Pancreas (tissue), 10 donors: ENCODE measurements at regions not wholly inside any gene's neighbourhood (a gene's known extent, or its start where the extent isn't known, plus 50 kb on each side); places are given as distances from the start of the nearest gene placed in this dataset.

Experiments used
- ATAC-seq, 4 donors: fragments of 200-7000 bp; cut with Tn5 transposase; one replicate each; pipeline versions ENCODE4 v1.8.0 to v1.9.1; 2020; ENCODE audit warnings: mild to moderate bottlenecking in 4 of 4, moderate library complexity in 4 of 4
- DNase-seq, 6 donors: peaks; one replicate each; pipeline ENCODE4 v3.0.0-alpha.2; 2020
- FAIRE-seq: peaks from 2 replicates; lab custom pipeline; 2012; peaks lifted over from hg19 to GRCh38; lab: Jason Lieb, UNC
- H3K27ac ChIP-seq, 4 donors: fragments of 200-600 bp; sonication (generic); 1 replicate in 3 of 4; 2 replicates in 1 of 4; pipeline versions ENCODE4 v1.5.0 to v1.8.0; 2020
- H3K27me3 ChIP-seq, 4 donors: fragments of 200-600 bp; one replicate each; pipeline ENCODE4 v1.8.0; 2021
- H3K36me3 ChIP-seq, 3 donors: fragments of 200-600 bp; sonication (generic) in 1 of 3; one replicate each; pipeline versions ENCODE4 v1.5.0 to v1.8.0; 2020 to 2021
- H3K4me1 ChIP-seq, 3 donors: fragments of 200-600 bp; one replicate each; pipeline ENCODE4 v1.8.0; 2021
- H3K4me3 ChIP-seq, 4 donors: fragments of 200-600 bp; sonication (generic) in 2 of 4; one replicate each; pipeline versions ENCODE4 v1.5.0 to v1.8.0; 2020 to 2021
- H3K9me3 ChIP-seq, 4 donors: fragments of 200-600 bp; one replicate each; pipeline ENCODE4 v1.8.0; 2021
- WGBS, 2 donors: extraction: QIAGEN DNeasy Blood & Tissue Kit; methylation state at CpG; one replicate each; pipeline ENCODE4 v1.1.7; 2013; 5-methylcytosine and 5-hydroxymethylcytosine counted together
- intact Hi-C, 3 donors: fragments of 100-400 bp; cut with DNase I; formaldehyde crosslinking; loops; one replicate each; pipeline versions ENCODE4 v1.11.1 to v1.14.2; 2022
- TF ChIP-seq, protein P1 (sequence below), 4 donors: fragments of 200-600 bp; sonication (generic) in 3 of 4; IDR thresholded peaks; one replicate each; pipeline versions ENCODE4 v1.5.0 to v1.8.0; 2021; ENCODE audit warnings: antibody characterized with exemption in 4 of 4
- donor health status: healthy with polysubstance abuse.
- donor health status: DM: no; HTN: no; CAD: no; lungs with moderate emphysema.
- donor health status: DM: no; HTN: no; CAD: no.
- donor health status: control.
- donor health status: control.
- donor health status: Bipolar disorder and iron deficiency.
- donor health status: DM: yes; HTN: yes; CAD: no.
- donor health status: DM: no; HTN: no; CAD: no.
- donor health status: DM: no; HTN: no; CAD: no.
- donor health status: DM: yes; HTN: yes; CAD: no.

DNA sequence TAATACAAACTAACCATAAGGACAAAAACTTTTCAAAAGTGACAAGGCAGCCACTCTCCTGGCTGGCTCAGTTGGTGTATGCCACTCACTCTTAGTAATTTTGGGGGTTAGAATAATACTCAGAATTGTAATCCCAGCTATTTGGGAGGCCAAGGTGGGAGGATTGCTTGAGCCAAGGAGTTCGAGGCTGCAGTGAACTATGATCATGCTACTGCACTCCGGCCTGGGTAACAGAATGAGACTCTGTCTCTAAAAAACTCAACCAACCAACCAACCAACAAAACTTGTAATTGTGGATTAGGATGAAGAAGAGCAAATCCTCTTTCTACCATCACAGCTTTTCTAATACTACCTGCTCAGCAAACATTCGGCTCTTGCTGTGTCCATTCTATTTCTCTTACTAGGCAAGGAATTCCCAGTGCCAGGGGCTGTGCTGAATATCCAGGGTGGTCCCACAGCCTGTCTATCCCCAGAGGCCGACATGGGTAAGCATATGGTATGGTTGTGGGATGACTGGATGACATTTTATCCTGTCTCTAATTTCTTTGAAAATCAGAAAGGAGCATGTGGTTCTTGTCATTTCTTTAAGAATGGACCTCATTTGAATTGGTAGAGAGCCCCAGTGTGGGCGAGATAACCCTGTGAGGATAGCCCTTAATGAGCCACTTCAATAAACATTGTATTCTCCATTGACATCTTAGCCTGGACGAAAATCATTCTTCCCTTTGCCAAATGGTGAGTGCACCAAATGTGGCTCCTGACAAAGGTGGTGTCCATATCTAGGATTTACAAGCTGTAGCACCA lies 220.1 kb downstream of the MYCN start:
- FAIRE-seq (no peak), DNase-seq (no peak), ATAC-seq (no peak)
- intact Hi-C loops, result no loop called here
- Histone ChIP-seq H3K27me3 (no peaks in the 10 kb centered on the region), H3K4me1 (no peaks in the 10 kb centered on the region), H3K36me3 (no peaks in the 10 kb centered on the region), H3K9me3 (no peaks in the 10 kb centered on the region), H3K27ac (no peak overlapping the region), H3K4me3 (no peak overlapping the region)
- 65 to 72% methylated on average over 6 of the region's 6 CpGs for WGBS, 2 donors
- TF ChIP-seq, protein P1, sequence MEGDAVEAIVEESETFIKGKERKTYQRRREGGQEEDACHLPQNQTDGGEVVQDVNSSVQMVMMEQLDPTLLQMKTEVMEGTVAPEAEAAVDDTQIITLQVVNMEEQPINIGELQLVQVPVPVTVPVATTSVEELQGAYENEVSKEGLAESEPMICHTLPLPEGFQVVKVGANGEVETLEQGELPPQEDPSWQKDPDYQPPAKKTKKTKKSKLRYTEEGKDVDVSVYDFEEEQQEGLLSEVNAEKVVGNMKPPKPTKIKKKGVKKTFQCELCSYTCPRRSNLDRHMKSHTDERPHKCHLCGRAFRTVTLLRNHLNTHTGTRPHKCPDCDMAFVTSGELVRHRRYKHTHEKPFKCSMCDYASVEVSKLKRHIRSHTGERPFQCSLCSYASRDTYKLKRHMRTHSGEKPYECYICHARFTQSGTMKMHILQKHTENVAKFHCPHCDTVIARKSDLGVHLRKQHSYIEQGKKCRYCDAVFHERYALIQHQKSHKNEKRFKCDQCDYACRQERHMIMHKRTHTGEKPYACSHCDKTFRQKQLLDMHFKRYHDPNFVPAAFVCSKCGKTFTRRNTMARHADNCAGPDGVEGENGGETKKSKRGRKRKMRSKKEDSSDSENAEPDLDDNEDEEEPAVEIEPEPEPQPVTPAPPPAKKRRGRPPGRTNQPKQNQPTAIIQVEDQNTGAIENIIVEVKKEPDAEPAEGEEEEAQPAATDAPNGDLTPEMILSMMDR (IDR thresholded peaks at IDR 0.05), result no peak

DNA sequence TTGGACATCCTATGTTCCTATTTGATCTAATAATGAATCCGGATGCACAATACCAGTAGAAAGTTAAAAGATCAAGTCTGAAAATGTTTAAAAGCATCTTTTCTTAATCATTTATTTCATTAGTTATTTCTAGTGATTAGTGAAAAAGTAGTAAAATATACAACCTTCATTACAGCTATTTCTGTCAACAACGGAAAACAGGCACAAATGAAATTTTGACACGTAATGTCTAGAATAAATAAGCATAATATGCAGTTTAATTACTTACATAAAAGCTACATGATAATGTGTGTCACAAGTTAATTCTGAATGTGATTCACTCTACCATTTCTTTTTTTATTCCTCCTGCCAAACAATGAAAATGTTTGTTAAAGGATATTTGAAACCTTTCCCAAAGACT lies 216.1 kb downstream of the MYCN start:
- FAIRE-seq (no peak), ATAC-seq (no peak), DNase-seq (no peak)
- Histone ChIP-seq H3K9me3 (no peaks in the 10 kb centered on the region), H3K27ac (no peak overlapping the region), H3K4me3 (no peak overlapping the region), H3K4me1 (no peaks in the 10 kb centered on the region), H3K36me3 (no peaks in the 10 kb centered on the region), H3K27me3 (no peaks in the 10 kb centered on the region)
- TF ChIP-seq, protein P1 (IDR thresholded peaks at IDR 0.05), result no peak
- intact Hi-C loops, result no loop called here
- 69 to 83% methylated on average over 3 of the region's 3 CpGs for WGBS, 2 donors

DNA sequence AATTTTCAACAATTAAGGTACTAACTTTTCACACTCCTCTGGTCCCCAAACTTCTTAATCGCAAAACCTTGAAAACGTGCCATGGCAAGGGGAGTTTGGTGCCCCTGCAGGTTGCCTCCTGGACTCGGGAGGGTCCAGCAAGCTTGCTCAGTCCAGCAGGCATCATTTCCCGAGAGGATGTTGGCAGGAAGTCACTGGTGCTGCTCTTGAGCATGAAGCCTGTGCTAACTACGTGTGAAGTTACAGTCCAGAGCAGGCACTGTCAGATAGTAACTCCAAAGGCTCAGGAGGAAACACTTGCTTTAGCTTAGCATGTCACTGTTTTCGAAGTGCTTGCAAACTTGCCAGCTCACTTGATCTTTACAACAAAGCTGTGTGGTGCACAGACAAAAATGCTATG lies 215.4 kb downstream of the MYCN start:
- H3K4me3 ChIP-seq, result no peak overlapping the region
- no peaks in the 10 kb centered on the region for H3K27me3 ChIP-seq
- no peak for FAIRE-seq
- TF ChIP-seq, protein P1 (IDR thresholded peaks at IDR 0.05), result no peak
- H3K4me1 ChIP-seq, result no peaks in the 10 kb centered on the region
- no peak for DNase-seq
- intact Hi-C loops, result no loop called here
- no peak overlapping the region for H3K27ac ChIP-seq
- no peaks in the 10 kb centered on the region for H3K9me3 ChIP-seq
- no peaks in the 10 kb centered on the region for H3K36me3 ChIP-seq
- ATAC-seq, result no peak
- 38 to 39% methylated on average over 6 of the region's 6 CpGs for whole genome bisulfite sequencing, 2 donors

DNA sequence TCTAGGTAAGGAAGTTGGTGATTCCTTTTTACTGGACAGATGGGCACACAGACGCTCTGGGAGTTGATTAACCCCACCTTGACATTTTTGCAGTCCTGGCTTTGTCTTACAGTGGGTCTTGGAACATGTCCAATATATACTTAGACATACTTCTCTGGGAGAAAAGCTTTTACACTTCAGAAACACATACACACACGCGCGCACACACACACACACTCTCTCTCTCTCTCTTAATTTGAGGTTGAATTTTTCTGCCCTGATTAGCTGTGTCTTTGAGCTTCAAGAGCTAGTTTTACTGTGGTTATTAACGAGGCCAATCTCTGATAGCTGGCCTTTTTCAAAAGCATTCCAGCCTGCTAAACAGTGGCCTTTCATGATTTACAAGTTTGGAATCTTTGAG lies 215.0 kb downstream of the MYCN start:
- ATAC-seq (no peak), FAIRE-seq (no peak), DNase-seq (no peak)
- Histone ChIP-seq H3K27me3 (no peaks in the 10 kb centered on the region), H3K4me1 (no peaks in the 10 kb centered on the region), H3K4me3 (no peak overlapping the region), H3K27ac (no peak overlapping the region), H3K9me3 (no peaks in the 10 kb centered on the region), H3K36me3 (no peaks in the 10 kb centered on the region)
- TF ChIP-seq, protein P1 (IDR thresholded peaks at IDR 0.05), result no peak
- 56 to 59% methylated on average over 5 of the region's 5 CpGs for WGBS, 2 donors
- intact Hi-C loops, result no loop called here
